ENCODE measurements at regions not wholly inside any gene's neighbourhood (a gene's known extent, or its start where the extent isn't known, plus 50 kb on each side); places are given as distances from the start of the nearest gene placed in this dataset.

DNA sequence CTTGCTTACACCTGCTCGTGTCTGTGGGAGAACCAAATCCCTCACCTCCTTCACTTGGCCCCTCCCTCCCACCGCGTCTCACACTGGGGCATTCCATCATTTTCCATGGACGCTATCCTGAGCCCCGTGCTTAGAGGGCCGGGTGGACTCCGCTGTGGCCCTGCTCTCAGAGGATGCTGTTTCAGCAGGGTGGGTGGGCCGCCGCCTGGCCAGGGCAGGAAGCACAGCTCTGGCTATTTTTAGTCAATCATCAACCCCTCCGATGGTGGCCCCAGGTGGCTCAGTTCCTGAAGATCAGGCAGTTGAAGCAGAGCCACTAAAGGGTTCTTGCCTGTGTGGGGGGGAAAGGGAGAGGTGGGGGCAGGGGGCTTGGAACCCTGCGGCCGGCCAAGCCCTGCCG, 230.3 kb downstream of the ENGASE start:
- no peaks in the 10 kb centered on the region for H3K9me3 ChIP-seq (ENCODE audit: low read length)
- H3K27ac ChIP-seq (ENCODE audit: low read depth, low read length) = no peak overlapping the region
- H3K4me1 ChIP-seq (ENCODE audit: insufficient read depth, low read length) = peaks cover 18% of the 10 kb centered on the region
- peaks cover 7% of the 10 kb centered on the region for H3K36me3 ChIP-seq (ENCODE audit: insufficient read depth, low read length)
- no peak overlapping the region for H3K9ac ChIP-seq (ENCODE audit: low read length)
- H3K27me3 ChIP-seq (ENCODE audit: control insufficient read depth in 1 of 2, insufficient read depth in 2 of 2, low read length in 2 of 2) = no peaks in the 10 kb centered on the region
- no peak overlapping the region for H3K4me3 ChIP-seq (ENCODE audit: low read depth in 1 of 2, low read length in 2 of 2)

DNA sequence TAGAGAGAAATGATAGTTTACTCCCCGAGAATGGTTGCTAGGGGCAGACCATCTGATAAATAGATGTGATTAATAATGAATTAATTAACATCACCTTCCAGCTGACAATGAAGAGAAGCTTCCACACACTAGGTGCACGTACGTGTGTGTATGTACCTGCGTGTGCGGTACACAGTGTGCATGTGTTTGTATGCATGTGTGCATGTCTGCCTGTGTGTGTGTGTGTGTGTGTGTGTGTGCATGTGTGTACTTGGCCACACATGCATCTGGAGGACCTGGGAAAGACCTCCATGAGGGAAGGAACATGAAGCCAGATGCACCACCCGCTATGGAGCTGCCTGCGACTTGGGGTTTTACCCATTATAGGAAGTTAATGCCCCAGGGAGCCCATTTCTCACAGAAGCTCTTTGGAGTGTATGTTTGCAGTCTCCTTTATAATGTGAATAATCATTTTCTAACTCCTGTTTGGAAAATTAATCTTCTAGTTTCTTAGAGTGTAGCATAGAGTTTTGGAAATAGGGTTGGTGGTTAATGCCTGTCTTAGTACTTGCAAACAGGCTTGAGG, 229.1 kb downstream of the ENGASE start:
- H3K9ac ChIP-seq (ENCODE audit: low read length) = no peak overlapping the region
- H3K4me3 ChIP-seq (ENCODE audit: low read depth in 1 of 2, low read length in 2 of 2) = no peak overlapping the region
- H3K27me3 ChIP-seq (ENCODE audit: control insufficient read depth in 1 of 2, insufficient read depth in 2 of 2, low read length in 2 of 2) = no peaks in the 10 kb centered on the region
- H3K4me1 ChIP-seq (ENCODE audit: insufficient read depth, low read length) = peaks cover 18% of the 10 kb centered on the region
- no peaks in the 10 kb centered on the region for H3K9me3 ChIP-seq (ENCODE audit: low read length)
- no peak overlapping the region for H3K27ac ChIP-seq (ENCODE audit: low read depth, low read length)
- peaks cover 7% of the 10 kb centered on the region for H3K36me3 ChIP-seq (ENCODE audit: insufficient read depth, low read length)

DNA sequence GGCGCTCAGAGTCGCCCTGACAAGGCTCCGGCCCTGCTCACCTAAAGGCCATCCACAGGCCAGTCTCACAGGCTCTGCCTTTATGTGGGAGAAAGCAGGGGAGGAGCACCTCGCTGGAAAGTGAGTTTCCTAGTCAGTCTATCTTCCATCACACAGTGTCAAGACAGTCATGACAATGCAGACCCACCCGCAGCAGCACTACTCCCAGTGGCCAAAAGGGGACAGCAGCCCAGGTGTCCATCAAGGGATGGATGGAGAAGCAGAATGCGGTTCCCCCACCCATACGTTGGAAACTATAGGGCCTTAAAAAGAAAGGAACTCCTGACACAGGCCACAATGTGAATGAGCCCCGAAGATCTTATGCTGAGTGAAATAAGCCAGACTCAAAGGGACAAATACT, 226.8 kb downstream of the ENGASE start:
- no peak overlapping the region for H3K4me3 ChIP-seq (ENCODE audit: low read depth in 1 of 2, low read length in 2 of 2)
- H3K9me3 ChIP-seq (ENCODE audit: low read length) = no peaks in the 10 kb centered on the region
- peaks cover 5% of the 10 kb centered on the region for H3K36me3 ChIP-seq (ENCODE audit: insufficient read depth, low read length)
- peaks cover 3% of the 10 kb centered on the region for H3K4me1 ChIP-seq (ENCODE audit: insufficient read depth, low read length)
- H3K27ac ChIP-seq (ENCODE audit: low read depth, low read length) = no peak overlapping the region
- H3K27me3 ChIP-seq (ENCODE audit: control insufficient read depth in 1 of 2, insufficient read depth in 2 of 2, low read length in 2 of 2) = no peaks in the 10 kb centered on the region
- no peak overlapping the region for H3K9ac ChIP-seq (ENCODE audit: low read length)

DNA sequence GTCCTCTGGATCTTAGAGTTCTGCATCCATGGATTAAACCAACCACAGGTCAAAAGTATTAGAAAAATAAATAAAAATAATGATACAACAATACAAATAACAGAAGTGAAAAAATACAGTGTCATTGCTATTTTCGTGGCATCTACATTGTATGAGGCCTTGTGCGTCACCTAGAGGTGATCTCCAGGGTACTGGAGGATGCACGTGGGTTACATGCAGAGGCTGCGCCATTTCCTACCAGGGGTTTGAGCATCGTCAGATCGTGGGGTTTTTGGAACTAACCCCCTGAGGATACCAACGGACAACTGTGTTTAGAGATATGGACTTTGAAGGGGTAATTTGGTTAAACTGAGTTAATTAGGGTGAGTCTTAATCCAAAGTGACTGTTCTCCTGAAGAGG, 224.7 kb downstream of the ENGASE start:
- Histone ChIP-seq H3K27me3 (ENCODE audit: control insufficient read depth in 1 of 2, insufficient read depth in 2 of 2, low read length in 2 of 2) (no peaks in the 10 kb centered on the region), H3K36me3 (ENCODE audit: insufficient read depth, low read length) (peaks cover 5% of the 10 kb centered on the region), H3K27ac (ENCODE audit: low read depth, low read length) (no peak overlapping the region), H3K9me3 (ENCODE audit: low read length) (no peaks in the 10 kb centered on the region), H3K4me3 (ENCODE audit: low read depth in 1 of 2, low read length in 2 of 2) (no peak overlapping the region), H3K9ac (ENCODE audit: low read length) (no peak overlapping the region), H3K4me1 (ENCODE audit: insufficient read depth, low read length) (no peaks in the 10 kb centered on the region)

DNA sequence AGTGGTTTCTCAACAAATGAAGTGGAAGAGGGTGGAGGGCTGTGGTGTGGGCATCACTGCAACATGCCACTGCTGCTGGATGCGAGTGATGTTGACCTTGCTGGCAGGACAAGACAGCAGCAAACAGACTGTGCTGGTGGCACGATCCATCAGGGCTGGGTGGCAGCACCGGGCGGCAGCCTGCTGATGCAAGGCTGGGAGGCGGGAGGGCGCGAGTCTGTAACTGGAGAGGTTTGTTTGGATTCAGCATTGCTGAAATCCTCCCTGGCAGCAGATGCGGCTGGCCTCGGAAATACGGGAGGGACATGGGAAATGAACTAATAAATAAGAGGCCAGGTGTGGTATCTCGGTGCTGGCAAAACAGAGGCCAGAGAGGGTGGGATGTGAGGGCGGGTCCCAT, 224.2 kb downstream of the ENGASE start:
- no peaks in the 10 kb centered on the region for H3K9me3 ChIP-seq (ENCODE audit: low read length)
- H3K27me3 ChIP-seq (ENCODE audit: control insufficient read depth in 1 of 2, insufficient read depth in 2 of 2, low read length in 2 of 2) = no peaks in the 10 kb centered on the region
- no peak overlapping the region for H3K4me3 ChIP-seq (ENCODE audit: low read depth in 1 of 2, low read length in 2 of 2)
- H3K9ac ChIP-seq (ENCODE audit: low read length) = no peak overlapping the region
- H3K36me3 ChIP-seq (ENCODE audit: insufficient read depth, low read length) = peaks cover 8% of the 10 kb centered on the region
- no peak overlapping the region for H3K27ac ChIP-seq (ENCODE audit: low read depth, low read length)
- H3K4me1 ChIP-seq (ENCODE audit: insufficient read depth, low read length) = no peaks in the 10 kb centered on the region

DNA sequence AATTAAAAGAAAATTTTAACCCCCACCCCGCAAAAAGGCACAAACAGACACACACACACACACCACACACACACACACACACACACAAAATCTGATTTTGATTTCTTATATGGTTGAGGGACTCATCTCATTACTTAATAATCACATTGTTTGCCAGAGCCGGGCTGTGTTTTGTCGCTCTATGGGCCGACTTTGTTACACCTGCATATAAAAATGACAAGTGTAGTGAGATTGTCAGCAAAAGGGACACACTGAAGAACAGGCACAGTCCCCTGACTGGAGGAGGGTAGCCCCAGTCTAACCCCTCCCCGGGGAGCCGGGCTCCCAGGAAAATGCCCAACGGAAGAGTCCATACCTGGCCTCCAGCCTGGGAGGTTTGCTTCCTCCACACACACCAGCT, 221.6 kb downstream of the ENGASE start:
- Histone ChIP-seq H3K9ac (ENCODE audit: low read length) (no peak overlapping the region), H3K9me3 (ENCODE audit: low read length) (no peaks in the 10 kb centered on the region), H3K27ac (ENCODE audit: low read depth, low read length) (no peak overlapping the region), H3K27me3 (ENCODE audit: control insufficient read depth in 1 of 2, insufficient read depth in 2 of 2, low read length in 2 of 2) (no peaks in the 10 kb centered on the region), H3K36me3 (ENCODE audit: insufficient read depth, low read length) (peaks cover 9% of the 10 kb centered on the region), H3K4me3 (ENCODE audit: low read depth in 1 of 2, low read length in 2 of 2) (no peak overlapping the region), H3K4me1 (ENCODE audit: insufficient read depth, low read length) (no peaks in the 10 kb centered on the region)

DNA sequence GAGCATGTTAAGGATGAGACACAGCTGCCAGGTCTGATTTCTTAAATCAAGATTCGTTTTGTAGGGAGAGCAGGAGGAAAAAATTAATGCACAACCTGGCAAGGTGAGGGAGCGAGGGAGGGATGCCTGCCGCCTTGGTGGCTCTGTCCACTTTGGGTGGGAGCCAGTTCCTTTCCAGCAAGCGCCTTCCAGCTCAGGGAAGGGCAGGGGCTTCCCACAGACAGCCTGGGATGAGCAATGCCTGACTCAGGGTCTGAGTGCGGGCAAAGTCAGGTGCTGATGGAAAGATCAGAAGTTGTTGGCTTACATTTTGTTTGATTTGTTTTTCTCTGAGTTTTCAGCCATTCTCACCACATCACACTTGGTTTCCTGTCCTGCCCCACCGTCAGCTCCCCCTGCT, 220.7 kb downstream of the ENGASE start:
- H3K4me1 ChIP-seq (ENCODE audit: insufficient read depth, low read length) = no peaks in the 10 kb centered on the region
- no peak overlapping the region for H3K4me3 ChIP-seq (ENCODE audit: low read depth in 1 of 2, low read length in 2 of 2)
- H3K27ac ChIP-seq (ENCODE audit: low read depth, low read length) = no peak overlapping the region
- peaks cover 9% of the 10 kb centered on the region for H3K36me3 ChIP-seq (ENCODE audit: insufficient read depth, low read length)
- H3K9ac ChIP-seq (ENCODE audit: low read length) = no peak overlapping the region
- no peaks in the 10 kb centered on the region for H3K9me3 ChIP-seq (ENCODE audit: low read length)
- no peaks in the 10 kb centered on the region for H3K27me3 ChIP-seq (ENCODE audit: control insufficient read depth in 1 of 2, insufficient read depth in 2 of 2, low read length in 2 of 2)

DNA sequence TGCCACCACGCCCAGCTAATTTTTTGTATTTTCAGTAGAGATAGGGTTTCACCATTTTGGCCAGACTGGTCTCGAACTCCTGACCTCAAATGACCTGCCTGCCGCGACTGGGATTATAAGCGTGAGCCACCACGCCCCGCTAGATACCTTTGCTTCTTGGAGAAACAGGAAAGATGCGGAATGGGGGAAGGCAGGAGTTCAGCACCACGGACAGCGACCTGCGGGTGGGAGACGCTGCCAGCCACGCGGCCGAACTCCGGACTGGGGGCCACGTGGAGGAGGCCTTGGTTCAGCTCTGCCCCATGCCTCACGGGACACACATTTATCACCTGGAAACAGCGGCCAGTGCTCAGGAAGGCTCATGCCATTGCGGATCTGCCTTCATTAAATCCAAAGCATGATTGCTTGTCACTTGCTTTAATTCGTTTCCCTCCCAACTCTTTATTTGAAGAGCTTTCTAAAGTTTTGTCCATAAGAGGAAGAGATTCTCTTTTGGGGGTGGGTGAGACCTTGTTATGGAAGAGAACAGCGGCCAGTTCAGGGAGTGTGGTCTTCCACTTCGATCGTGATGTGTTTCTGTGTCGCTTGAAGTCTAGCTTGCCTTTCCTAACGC, 219.9 kb downstream of the ENGASE start:
- no peaks in the 10 kb centered on the region for H3K9me3 ChIP-seq (ENCODE audit: low read length)
- H3K4me3 ChIP-seq (ENCODE audit: low read depth in 1 of 2, low read length in 2 of 2) = no peak overlapping the region
- no peak overlapping the region for H3K9ac ChIP-seq (ENCODE audit: low read length)
- no peak overlapping the region for H3K27ac ChIP-seq (ENCODE audit: low read depth, low read length)
- peaks cover 9% of the 10 kb centered on the region for H3K36me3 ChIP-seq (ENCODE audit: insufficient read depth, low read length)
- no peaks in the 10 kb centered on the region for H3K27me3 ChIP-seq (ENCODE audit: control insufficient read depth in 1 of 2, insufficient read depth in 2 of 2, low read length in 2 of 2)
- no peaks in the 10 kb centered on the region for H3K4me1 ChIP-seq (ENCODE audit: insufficient read depth, low read length)

DNA sequence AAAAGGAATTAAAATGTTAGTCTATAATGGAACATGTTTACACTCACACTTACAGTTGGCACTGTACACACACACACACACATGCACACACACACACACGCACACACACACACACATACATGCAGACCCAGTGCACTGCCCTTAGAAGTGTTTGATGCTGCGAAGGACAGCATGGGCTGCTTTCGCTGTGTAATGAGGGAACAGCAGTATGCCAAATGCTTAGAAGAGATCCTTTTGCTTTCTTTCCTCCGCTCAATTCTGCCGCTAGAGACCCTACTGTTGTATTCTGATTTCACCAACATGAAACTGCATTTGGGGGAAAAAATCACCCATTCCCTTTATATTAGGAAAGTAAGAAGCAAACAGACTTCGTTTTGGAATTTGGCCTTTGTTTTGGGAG, 217.9 kb downstream of the ENGASE start:
- Histone ChIP-seq H3K27me3 (ENCODE audit: control insufficient read depth in 1 of 2, insufficient read depth in 2 of 2, low read length in 2 of 2) (no peaks in the 10 kb centered on the region), H3K9me3 (ENCODE audit: low read length) (no peaks in the 10 kb centered on the region), H3K4me3 (ENCODE audit: low read depth in 1 of 2, low read length in 2 of 2) (no peak overlapping the region)

DNA sequence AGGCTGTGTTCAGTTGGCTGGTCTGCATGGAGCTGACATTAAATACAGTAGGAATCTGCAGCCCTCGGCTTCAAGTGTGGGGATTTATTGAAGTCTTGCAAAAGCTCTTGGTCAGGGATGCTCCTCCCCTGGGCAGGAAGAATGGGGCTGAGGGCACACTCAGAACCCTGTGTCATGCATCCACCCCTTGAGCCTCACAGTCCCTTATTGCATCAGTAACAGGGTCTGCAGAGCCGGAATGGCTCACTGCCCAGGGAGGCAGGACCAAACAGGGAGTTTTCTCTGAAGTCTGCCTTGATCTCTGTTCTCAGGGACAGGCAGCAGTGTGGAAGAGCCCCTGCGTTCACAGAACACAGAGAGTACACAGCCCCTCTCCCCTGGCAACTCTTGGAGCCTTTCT, 216.8 kb downstream of the ENGASE start:
- H3K4me1 ChIP-seq (ENCODE audit: insufficient read depth, low read length) = no peaks in the 10 kb centered on the region
- H3K4me3 ChIP-seq (ENCODE audit: low read depth in 1 of 2, low read length in 2 of 2) = no peak overlapping the region
- H3K27me3 ChIP-seq (ENCODE audit: control insufficient read depth in 1 of 2, insufficient read depth in 2 of 2, low read length in 2 of 2) = no peaks in the 10 kb centered on the region
- H3K36me3 ChIP-seq (ENCODE audit: insufficient read depth, low read length) = peaks cover 4% of the 10 kb centered on the region
- H3K27ac ChIP-seq (ENCODE audit: low read depth, low read length) = no peak overlapping the region
- H3K9me3 ChIP-seq (ENCODE audit: low read length) = no peaks in the 10 kb centered on the region
- no peak overlapping the region for H3K9ac ChIP-seq (ENCODE audit: low read length)

More for the DNA sequence above, 217.9 kb downstream of the ENGASE start:
- no peaks in the 10 kb centered on the region for H3K4me1 ChIP-seq (ENCODE audit: insufficient read depth, low read length)
- H3K36me3 ChIP-seq (ENCODE audit: insufficient read depth, low read length) = peaks cover 4% of the 10 kb centered on the region
- no peak overlapping the region for H3K9ac ChIP-seq (ENCODE audit: low read length)
- no peak overlapping the region for H3K27ac ChIP-seq (ENCODE audit: low read depth, low read length)

DNA sequence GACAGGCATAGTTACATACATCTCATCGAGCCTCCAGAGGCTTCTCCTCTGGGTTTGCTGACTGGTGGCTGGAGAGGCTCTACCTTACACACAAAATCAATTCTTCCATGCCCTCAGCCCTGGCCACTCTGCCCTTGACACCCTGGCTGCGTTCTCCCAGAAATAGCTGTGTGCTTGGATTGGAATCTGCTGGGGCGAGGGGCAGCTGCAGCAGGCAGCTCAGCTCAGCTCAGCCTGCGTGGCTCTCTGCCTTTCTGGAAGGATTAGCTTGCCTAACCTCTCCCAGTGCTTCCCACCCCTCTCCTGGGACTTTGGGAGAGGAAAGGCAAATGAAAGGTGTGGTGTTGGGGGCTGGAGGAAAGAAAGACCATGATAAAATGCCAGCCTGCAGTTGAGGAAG, 216.1 kb downstream of the ENGASE start:
- H3K27me3 ChIP-seq (ENCODE audit: control insufficient read depth in 1 of 2, insufficient read depth in 2 of 2, low read length in 2 of 2) = no peaks in the 10 kb centered on the region
- no peak overlapping the region for H3K9ac ChIP-seq (ENCODE audit: low read length)
- no peak overlapping the region for H3K4me3 ChIP-seq (ENCODE audit: low read depth in 1 of 2, low read length in 2 of 2)
- no peaks in the 10 kb centered on the region for H3K4me1 ChIP-seq (ENCODE audit: insufficient read depth, low read length)
- H3K36me3 ChIP-seq (ENCODE audit: insufficient read depth, low read length) = peaks cover 4% of the 10 kb centered on the region
- no peak overlapping the region for H3K27ac ChIP-seq (ENCODE audit: low read depth, low read length)
- H3K9me3 ChIP-seq (ENCODE audit: low read length) = no peaks in the 10 kb centered on the region

DNA sequence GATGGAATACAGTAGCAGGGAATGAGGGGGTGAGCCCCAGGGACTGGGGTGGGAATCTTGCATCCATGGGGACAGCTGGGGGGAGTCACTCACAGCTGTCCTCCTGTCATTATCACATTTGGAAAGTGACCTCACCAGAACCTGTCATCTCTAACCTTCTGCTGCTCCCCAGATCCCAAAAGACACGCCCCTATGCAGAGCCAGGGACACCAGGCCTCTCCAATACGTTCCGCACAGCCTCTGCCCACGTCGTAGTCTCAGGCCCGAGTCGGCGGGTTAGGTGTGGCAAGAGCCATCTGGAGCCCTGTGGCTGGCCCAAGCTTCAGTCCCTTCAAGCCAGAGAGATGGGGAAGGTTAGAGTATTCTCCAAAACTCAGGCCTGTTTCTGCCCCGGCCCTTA, 214.3 kb downstream of the ENGASE start:
- Histone ChIP-seq H3K4me3 (ENCODE audit: low read depth in 1 of 2, low read length in 2 of 2) (no peak overlapping the region), H3K9ac (ENCODE audit: low read length) (no peak overlapping the region), H3K4me1 (ENCODE audit: insufficient read depth, low read length) (no peaks in the 10 kb centered on the region), H3K27me3 (ENCODE audit: control insufficient read depth in 1 of 2, insufficient read depth in 2 of 2, low read length in 2 of 2) (no peaks in the 10 kb centered on the region), H3K36me3 (ENCODE audit: insufficient read depth, low read length) (peaks cover 3% of the 10 kb centered on the region), H3K9me3 (ENCODE audit: low read length) (no peaks in the 10 kb centered on the region), H3K27ac (ENCODE audit: low read depth, low read length) (no peak overlapping the region)

Measured in muscle layer of colon (tissue), 2 donors.